KMS-11 (cell line): ENCODE measurements at regions not wholly inside any gene's neighbourhood (a gene's known extent, or its start where the extent isn't known, plus 50 kb on each side); places are given as distances from the start of the nearest gene placed in this dataset.

Experiments used
- H2AFZ ChIP-seq: fragments of 200-600 bp; sonication (generic); 2 replicates; pipeline ENCODE4 v1.6.1; 2016; ENCODE audit warnings: antibody characterized with exemption, mixed run types, low read depth
- H3K27ac ChIP-seq: fragments of 200-600 bp; sonication (generic); 2 replicates; pipeline ENCODE4 v1.6.1; 2016; ENCODE audit warnings: mild to moderate bottlenecking, mixed run types
- H3K27me3 ChIP-seq: fragments of 200-600 bp; sonication (generic); 2 replicates; pipeline ENCODE4 v1.6.1; 2017; ENCODE audit warnings: mild to moderate bottlenecking, low read depth, mixed run types, moderate library complexity; ENCODE audit not compliant: insufficient read depth
- H3K36me3 ChIP-seq: fragments of 200-600 bp; sonication (generic); 2 replicates; pipeline ENCODE4 v1.6.1; 2017; ENCODE audit warnings: mild to moderate bottlenecking, mixed run types; ENCODE audit not compliant: insufficient read depth
- H3K4me1 ChIP-seq: fragments of 200-600 bp; sonication (generic); 2 replicates; pipeline ENCODE4 v1.6.1; 2016; ENCODE audit warnings: mild to moderate bottlenecking, low read depth, mixed run types; ENCODE audit not compliant: poor library complexity, severe bottlenecking
- H3K4me2 ChIP-seq: fragments of 200-600 bp; sonication (generic); 2 replicates; pipeline ENCODE4 v1.7.0; 2016; ENCODE audit warnings: mild to moderate bottlenecking, mixed run types
- H3K4me3 ChIP-seq: fragments of 200-600 bp; sonication (generic); IDR thresholded peaks from 2 replicates; pipeline ENCODE4 v1.6.1; 2017; ENCODE audit warnings: low read depth, low read length, mixed read lengths; ENCODE audit not compliant: insufficient read depth
- H3K79me2 ChIP-seq: fragments of 200-600 bp; sonication (generic); 2 replicates; pipeline ENCODE4 v1.6.1; 2016; ENCODE audit warnings: low read depth, mixed run types; ENCODE audit not compliant: insufficient read depth
- H3K9ac ChIP-seq: fragments of 200-600 bp; sonication (generic); 2 replicates; pipeline ENCODE4 v1.6.1; 2016; ENCODE audit warnings: mild to moderate bottlenecking, mixed run types
- H4K20me1 ChIP-seq: fragments of 200-600 bp; sonication (generic); 2 replicates; pipeline ENCODE4 v1.6.1; 2016; ENCODE audit warnings: mild to moderate bottlenecking, mixed run types; ENCODE audit not compliant: insufficient read depth
- TF ChIP-seq, protein P1 (sequence below): fragments of 200-600 bp; sonication (generic); conservative IDR thresholded peaks from 2 replicates; pipeline ENCODE4 v1.6.1; 2017; ENCODE audit warnings: low read depth, mild to moderate bottlenecking, antibody characterized with exemption, low read length, moderate library complexity, mixed read lengths

DNA sequence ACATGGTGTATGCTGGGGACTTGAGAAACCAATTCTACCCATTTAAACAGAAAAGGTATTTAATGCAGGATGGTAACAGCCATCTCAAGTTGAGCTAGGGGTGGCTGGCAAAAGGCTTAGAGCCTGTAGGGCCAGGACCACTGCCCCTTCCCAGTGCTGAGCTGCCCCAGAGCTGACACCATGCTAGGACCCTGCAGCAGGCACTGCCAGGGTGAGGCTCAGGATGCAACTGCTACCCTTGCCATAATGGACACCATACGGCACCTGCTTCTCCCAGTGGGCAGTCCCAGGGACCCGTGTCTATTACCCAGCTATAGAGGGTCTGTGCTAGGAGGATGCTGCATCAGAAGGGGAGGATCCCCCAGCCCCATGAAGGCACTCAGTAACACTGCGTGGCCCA is 160.7 kb upstream of the ADCY1 start:
- no peak overlapping the region for H3K9ac ChIP-seq
- no peaks in the 10 kb centered on the region for H3K36me3 ChIP-seq
- peaks cover 64% of the 10 kb centered on the region for H3K4me1 ChIP-seq
- no peak overlapping the region for H3K27ac ChIP-seq
- no peak overlapping the region for H2AFZ ChIP-seq
- H4K20me1 ChIP-seq: no peaks in the 10 kb centered on the region
- TF ChIP-seq, protein P1, sequence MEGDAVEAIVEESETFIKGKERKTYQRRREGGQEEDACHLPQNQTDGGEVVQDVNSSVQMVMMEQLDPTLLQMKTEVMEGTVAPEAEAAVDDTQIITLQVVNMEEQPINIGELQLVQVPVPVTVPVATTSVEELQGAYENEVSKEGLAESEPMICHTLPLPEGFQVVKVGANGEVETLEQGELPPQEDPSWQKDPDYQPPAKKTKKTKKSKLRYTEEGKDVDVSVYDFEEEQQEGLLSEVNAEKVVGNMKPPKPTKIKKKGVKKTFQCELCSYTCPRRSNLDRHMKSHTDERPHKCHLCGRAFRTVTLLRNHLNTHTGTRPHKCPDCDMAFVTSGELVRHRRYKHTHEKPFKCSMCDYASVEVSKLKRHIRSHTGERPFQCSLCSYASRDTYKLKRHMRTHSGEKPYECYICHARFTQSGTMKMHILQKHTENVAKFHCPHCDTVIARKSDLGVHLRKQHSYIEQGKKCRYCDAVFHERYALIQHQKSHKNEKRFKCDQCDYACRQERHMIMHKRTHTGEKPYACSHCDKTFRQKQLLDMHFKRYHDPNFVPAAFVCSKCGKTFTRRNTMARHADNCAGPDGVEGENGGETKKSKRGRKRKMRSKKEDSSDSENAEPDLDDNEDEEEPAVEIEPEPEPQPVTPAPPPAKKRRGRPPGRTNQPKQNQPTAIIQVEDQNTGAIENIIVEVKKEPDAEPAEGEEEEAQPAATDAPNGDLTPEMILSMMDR: no peak
- H3K79me2 ChIP-seq: no peaks in the 10 kb centered on the region
- H3K4me2 ChIP-seq: no peak overlapping the region
- no peak overlapping the region for H3K4me3 ChIP-seq
- no peaks in the 10 kb centered on the region for H3K27me3 ChIP-seq

DNA sequence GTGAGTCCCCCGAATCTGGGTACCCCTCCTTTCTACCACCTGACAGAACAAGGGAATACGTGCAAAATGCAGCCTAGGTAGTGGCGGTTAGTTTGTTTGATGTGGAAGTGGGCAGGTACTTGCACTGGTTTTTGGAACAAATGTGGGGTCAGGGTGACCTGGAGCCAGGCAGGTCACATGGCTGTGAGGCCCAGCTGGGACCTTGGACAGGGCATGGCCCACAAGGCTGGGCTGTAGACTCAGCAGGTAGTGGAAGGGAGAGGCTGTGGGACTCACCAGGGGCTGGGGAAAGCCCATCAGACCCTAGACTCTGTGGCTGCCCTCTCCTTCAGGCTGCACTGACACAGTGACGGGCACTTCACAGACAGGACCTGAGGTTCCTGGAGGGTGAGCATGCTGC is 159.9 kb upstream of the ADCY1 start:
- Histone ChIP-seq H3K4me3 (no peak overlapping the region), H3K4me1 (peaks cover 56% of the 10 kb centered on the region), H4K20me1 (no peaks in the 10 kb centered on the region), H3K27ac (no peak overlapping the region), H3K27me3 (no peaks in the 10 kb centered on the region), H3K9ac (no peak overlapping the region), H3K79me2 (no peaks in the 10 kb centered on the region), H3K4me2 (no peak overlapping the region), H2AFZ (no peak overlapping the region), H3K36me3 (no peaks in the 10 kb centered on the region)
- TF ChIP-seq, protein P1: no peak

GRCh38 chr7:45415265-45415664 is 158.9 kb upstream of the ADCY1 start:
- Histone ChIP-seq H3K4me1 (peaks cover 46% of the 10 kb centered on the region), H4K20me1 (no peaks in the 10 kb centered on the region), H3K4me3 (no peak overlapping the region), H3K79me2 (no peaks in the 10 kb centered on the region), H3K9ac (no peak overlapping the region), H3K36me3 (no peaks in the 10 kb centered on the region), H3K4me2 (no peak overlapping the region), H3K27me3 (no peaks in the 10 kb centered on the region), H2AFZ (no peak overlapping the region), H3K27ac (no peak overlapping the region)
- TF ChIP-seq, protein P1: no peak

DNA sequence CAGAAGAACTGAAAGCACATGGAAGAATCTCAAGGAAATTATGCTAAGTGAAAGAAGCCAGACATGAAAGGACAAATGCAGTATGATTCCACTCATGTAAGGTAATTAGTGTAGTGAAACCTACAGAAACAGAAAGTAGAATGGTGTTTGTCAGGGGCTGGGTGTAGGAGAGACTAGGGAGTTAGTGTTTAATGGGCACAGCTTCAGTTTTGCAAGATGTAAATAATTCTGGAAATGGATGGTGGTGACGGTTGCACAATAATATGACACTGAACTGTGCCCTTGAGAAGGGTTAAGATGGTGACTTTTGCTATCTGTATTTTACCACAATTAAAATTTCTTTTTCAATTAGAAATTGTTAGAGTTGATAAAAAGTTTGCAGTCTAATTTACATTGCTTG is 157.3 kb upstream of the ADCY1 start:
- no peak overlapping the region for H3K4me3 ChIP-seq
- H3K27me3 ChIP-seq: no peaks in the 10 kb centered on the region
- no peaks in the 10 kb centered on the region for H4K20me1 ChIP-seq
- H2AFZ ChIP-seq: no peak overlapping the region
- peaks cover 30% of the 10 kb centered on the region for H3K4me1 ChIP-seq
- H3K27ac ChIP-seq: no peak overlapping the region; the same call in 1 of the 2 replicates
- H3K9ac ChIP-seq: no peak overlapping the region
- H3K4me2 ChIP-seq: peak overlapping the region; percentile 35
- no peaks in the 10 kb centered on the region for H3K36me3 ChIP-seq
- TF ChIP-seq, protein P1: no peak
- no peaks in the 10 kb centered on the region for H3K79me2 ChIP-seq
